ENCODE measurements at regions not wholly inside any gene's neighbourhood (a gene's known extent, or its start where the extent isn't known, plus 50 kb on each side); places are given as distances from the start of the nearest gene placed in this dataset.

- Histone ChIP-seq H3K4me3 (ENCODE audit: low read length) (no peak overlapping the region), H2AFZ (ENCODE audit: low read depth, low read length) (no peak overlapping the region), H3K36me3 (replicated peaks; ENCODE audit: low read depth, low read length) (no peaks in the 10 kb centered on the region), H3K79me2 (ENCODE audit: low read length) (no peaks in the 10 kb centered on the region), H3K9ac (ENCODE audit: low read length) (no peak overlapping the region), H3K9me3 (ENCODE audit: insufficient read depth, low read length) (no peaks in the 10 kb centered on the region), H3K27me3 (ENCODE audit: low read depth, low read length) (peaks cover 13% of the 10 kb centered on the region; the same call in 1 of the 2 replicates), H3K4me1 (ENCODE audit: low read length) (no peaks in the 10 kb centered on the region), H4K20me1 (ENCODE audit: insufficient read depth, low read length) (no peaks in the 10 kb centered on the region), H3K4me2 (ENCODE audit: low read length) (no peak overlapping the region), H3K27ac (ENCODE audit: low read length) (no peak overlapping the region)
- TF ChIP-seq EZH2phosphoT487 (IDR thresholded peaks at IDR 0.05; ENCODE audit: low read depth), result no peak
- no peak for TF ChIP-seq CTCF (IDR thresholded peaks at IDR 0.05; ENCODE audit: low read depth, low read length)
Observed at GRCh38 chr15:98196371-98196770, 235.9 kb downstream of the ARRDC4 start.

- Histone ChIP-seq H3K4me3 (ENCODE audit: low read length) (no peak overlapping the region), H3K36me3 (replicated peaks; ENCODE audit: low read depth, low read length) (no peaks in the 10 kb centered on the region), H3K4me1 (ENCODE audit: low read length) (no peaks in the 10 kb centered on the region), H4K20me1 (ENCODE audit: insufficient read depth, low read length) (no peaks in the 10 kb centered on the region), H3K79me2 (ENCODE audit: low read length) (no peaks in the 10 kb centered on the region), H3K9ac (ENCODE audit: low read length) (no peak overlapping the region), H2AFZ (ENCODE audit: low read depth, low read length) (no peak overlapping the region), H3K9me3 (ENCODE audit: insufficient read depth, low read length) (no peaks in the 10 kb centered on the region), H3K27me3 (ENCODE audit: low read depth, low read length) (no peaks in the 10 kb centered on the region), H3K27ac (ENCODE audit: low read length) (no peak overlapping the region), H3K4me2 (ENCODE audit: low read length) (no peak overlapping the region)
- no peak for TF ChIP-seq EZH2phosphoT487 (IDR thresholded peaks at IDR 0.05; ENCODE audit: low read depth)
- TF ChIP-seq CTCF (IDR thresholded peaks at IDR 0.05; ENCODE audit: low read depth, low read length), result no peak
Observed at GRCh38 chr15:98202256-98202655, 241.8 kb downstream of the ARRDC4 start.

- no peak overlapping the region for H3K4me2 ChIP-seq (ENCODE audit: low read length)
- no peaks in the 10 kb centered on the region for H3K27me3 ChIP-seq (ENCODE audit: low read depth, low read length)
- no peaks in the 10 kb centered on the region for H3K4me1 ChIP-seq (ENCODE audit: low read length)
- no peaks in the 10 kb centered on the region for H3K79me2 ChIP-seq (ENCODE audit: low read length)
- H3K9me3 ChIP-seq (ENCODE audit: insufficient read depth, low read length), result no peaks in the 10 kb centered on the region
- H3K36me3 ChIP-seq (replicated peaks; ENCODE audit: low read depth, low read length), result no peaks in the 10 kb centered on the region
- no peak overlapping the region for H3K27ac ChIP-seq (ENCODE audit: low read length)
- no peak overlapping the region for H3K4me3 ChIP-seq (ENCODE audit: low read length)
- TF ChIP-seq CTCF (IDR thresholded peaks at IDR 0.05; ENCODE audit: low read depth, low read length) (no peak), EZH2phosphoT487 (IDR thresholded peaks at IDR 0.05; ENCODE audit: low read depth) (no peak)
- no peaks in the 10 kb centered on the region for H4K20me1 ChIP-seq (ENCODE audit: insufficient read depth, low read length)
- H3K9ac ChIP-seq (ENCODE audit: low read length), result no peak overlapping the region
- no peak overlapping the region for H2AFZ ChIP-seq (ENCODE audit: low read depth, low read length)
Observed at GRCh38 chr15:98203872-98204660, 243.6 kb downstream of the ARRDC4 start.

- H3K4me2 ChIP-seq (ENCODE audit: low read length), result no peak overlapping the region
- H3K4me1 ChIP-seq (ENCODE audit: low read length), result no peaks in the 10 kb centered on the region
- H3K79me2 ChIP-seq (ENCODE audit: low read length), result no peaks in the 10 kb centered on the region
- H3K36me3 ChIP-seq (replicated peaks; ENCODE audit: low read depth, low read length), result no peaks in the 10 kb centered on the region
- no peak overlapping the region for H3K4me3 ChIP-seq (ENCODE audit: low read length)
- no peaks in the 10 kb centered on the region for H3K9me3 ChIP-seq (ENCODE audit: insufficient read depth, low read length)
- no peak overlapping the region for H2AFZ ChIP-seq (ENCODE audit: low read depth, low read length)
- H3K9ac ChIP-seq (ENCODE audit: low read length), result no peak overlapping the region
- H4K20me1 ChIP-seq (ENCODE audit: insufficient read depth, low read length), result no peaks in the 10 kb centered on the region
- TF ChIP-seq CTCF (IDR thresholded peaks at IDR 0.05; ENCODE audit: low read depth, low read length), result no peak
- TF ChIP-seq EZH2phosphoT487 (IDR thresholded peaks at IDR 0.05; ENCODE audit: low read depth), result no peak
- H3K27ac ChIP-seq (ENCODE audit: low read length), result no peak overlapping the region
- no peaks in the 10 kb centered on the region for H3K27me3 ChIP-seq (ENCODE audit: low read depth, low read length)
Observed at GRCh38 chr15:98207928-98208327, 247.4 kb downstream of the ARRDC4 start.

Data from OCI-LY3 (cell line).